ENCODE measurements at regions not wholly inside any gene's neighbourhood (a gene's known extent, or its start where the extent isn't known, plus 50 kb on each side); places are given as distances from the start of the nearest gene placed in this dataset.

GRCh38 chr22:45077826-45078334, 68.1 kb upstream of the PHF21B start:
- TF ChIP-seq POLR2A (IDR thresholded peaks at IDR 0.05; ENCODE audit: borderline replicate concordance, extremely low read depth, insufficient read depth, insufficient read length), result no peak
- no peak for TF ChIP-seq ZNF274 (IDR thresholded peaks at IDR 0.05; ENCODE audit: low read depth, low read length)
- TF ChIP-seq CTCF (IDR thresholded peaks at IDR 0.05 in 2 of 3, conservative IDR thresholded peaks at IDR 0.05 in 1 of 3; ENCODE audit: borderline replicate concordance in 1 of 3, insufficient read depth in 1 of 3, low read depth in 2 of 3, low read length in 2 of 3), result no peak
- no peak for TF ChIP-seq RAD21 (IDR thresholded peaks at IDR 0.05; ENCODE audit: low read depth)
- no peak for TF ChIP-seq ELF1 (IDR thresholded peaks at IDR 0.05; ENCODE audit: borderline replicate concordance, low read depth)
- TF ChIP-seq ZBTB33 (IDR thresholded peaks at IDR 0.05; ENCODE audit: extremely low read depth, insufficient replicate concordance, low read length), result no peak
- TF ChIP-seq ATF3 (IDR thresholded peaks at IDR 0.05), result no peak
- TF ChIP-seq EZH2 (IDR thresholded peaks at IDR 0.05), result no peak
- no peak for TF ChIP-seq SRF (IDR thresholded peaks at IDR 0.05; ENCODE audit: low read depth)
- TF ChIP-seq EGR1 (IDR thresholded peaks at IDR 0.05; ENCODE audit: low read depth), result no peak
- no peak for TF ChIP-seq EZH2phosphoT487 (IDR thresholded peaks at IDR 0.05; ENCODE audit: borderline replicate concordance)

Measured in HCT116 (cell line).